SK-N-SH (cell line): ENCODE measurements at regions not wholly inside any gene's neighbourhood (a gene's known extent, or its start where the extent isn't known, plus 50 kb on each side); places are given as distances from the start of the nearest gene placed in this dataset.

Source experiments
- CTCF ChIA-PET: fragments of 300-600, 350-600 bp; formaldehyde crosslinking; extraction: SDS; loops from one replicate; lab custom pipeline; 2021; lab: Yijun Ruan, JAX
- POLR2A ChIA-PET: fragments of 350-600 bp; sonication (Branson Sonifier 250); formaldehyde crosslinking; extraction: SDS; loops from one replicate; lab custom pipeline; 2020; ENCODE audit warnings: antibody characterized with exemption, inconsistent platforms; lab: Yijun Ruan, JAX
- DNase-seq: peaks from one replicate; pipeline ENCODE4 v3.0.0; 2012
- H2AFZ ChIP-seq: fragments of 200-600 bp; sonication (generic); 2 replicates; pipeline ENCODE4 v1.8.1; 2016; ENCODE audit warnings: antibody characterized with exemption, mild to moderate bottlenecking, low read depth
- H3F3A ChIP-seq: fragments of 200-600 bp; sonication (generic); replicated peaks from 2 replicates; pipeline ENCODE3; 2016; ENCODE audit warnings: antibody characterized with exemption, mild to moderate bottlenecking; ENCODE audit not compliant: insufficient read depth
- H3K27ac ChIP-seq, 2 experiments: fragments of 200-500 bp in 1 of 2; fragments of 200-600 bp in 1 of 2; sonication (Bioruptor generic) in 1 of 2; sonication (generic), shearing (Covaris generic) in 1 of 2; 2 replicates each; pipeline versions ENCODE4 v1.5.1 to v1.6.1; 2014 to 2016; ENCODE audit warnings: low read depth in 2 of 2, inconsistent platforms in 1 of 2, low read length in 1 of 2, mild to moderate bottlenecking in 1 of 2, mixed read lengths in 1 of 2
- H3K27me3 ChIP-seq: fragments of 200-600 bp; sonication (generic), shearing (Covaris generic); 2 replicates; pipeline ENCODE4 v1.6.1; 2016; ENCODE audit warnings: mixed run types; ENCODE audit not compliant: insufficient read depth
- H3K36me3 ChIP-seq, 2 experiments: fragments of 200-500 bp in 1 of 2; fragments of 200-600 bp in 1 of 2; sonication (Bioruptor generic) in 1 of 2; sonication (generic) in 1 of 2; replicated peaks in 1 of 2; 2 replicates each; pipeline versions ENCODE3 to v1.5.1; 2014 to 2016; ENCODE audit warnings: low read length in 1 of 2, mild to moderate bottlenecking in 1 of 2; ENCODE audit not compliant: insufficient read depth in 2 of 2, control insufficient read depth in 1 of 2
- H3K4me1 ChIP-seq, 2 experiments: fragments of 200-500 bp in 1 of 2; fragments of 200-600 bp in 1 of 2; sonication (Bioruptor generic) in 1 of 2; sonication (generic), shearing (Covaris generic) in 1 of 2; 2 replicates each; pipeline versions ENCODE4 v1.5.1 to v1.6.1; 2014 to 2016; ENCODE audit warnings: low read depth in 1 of 2, low read length in 1 of 2, mixed run types in 1 of 2; ENCODE audit not compliant: insufficient read depth in 2 of 2, control insufficient read depth in 1 of 2
- H3K4me2 ChIP-seq: fragments of 200-600 bp; sonication (generic), shearing (Covaris generic); 2 replicates; pipeline ENCODE4 v1.6.1; 2017; ENCODE audit warnings: mixed run types
- H3K4me3 ChIP-seq, 2 experiments: fragments of 200-500 bp in 1 of 2; fragments of 200-600 bp in 1 of 2; sonication (Bioruptor generic) in 1 of 2; sonication (generic), shearing (Covaris generic) in 1 of 2; 2 replicates each; pipeline versions ENCODE4 v1.5.1 to v1.8.1; 2014 to 2016; ENCODE audit warnings: low read depth in 2 of 2, inconsistent platforms in 1 of 2, low read length in 1 of 2, mild to moderate bottlenecking in 1 of 2, mixed read lengths in 1 of 2, moderate library complexity in 1 of 2
- H3K79me2 ChIP-seq: fragments of 200-600 bp; sonication (generic); 2 replicates; pipeline ENCODE4 v1.8.1; 2017; ENCODE audit warnings: mild to moderate bottlenecking; ENCODE audit not compliant: insufficient read depth
- H3K9ac ChIP-seq: fragments of 200-600 bp; sonication (generic); 2 replicates; pipeline ENCODE4 v1.6.1; 2017; ENCODE audit warnings: mixed run types
- H3K9me2 ChIP-seq: fragments of 200-600 bp; sonication (generic); 2 replicates; pipeline ENCODE4 v1.6.1; 2017; ENCODE audit warnings: mixed run types
- H3K9me3 ChIP-seq: fragments of 200-600 bp; sonication (generic); 2 replicates; pipeline ENCODE4 v1.6.1; 2017; ENCODE audit warnings: mixed run types, mild to moderate bottlenecking, moderate library complexity
- H4K20me1 ChIP-seq: fragments of 200-600 bp; sonication (generic); 2 replicates; pipeline ENCODE4 v1.6.1; 2017; ENCODE audit warnings: mild to moderate bottlenecking, mixed run types; ENCODE audit not compliant: insufficient read depth
- CHD2 ChIP-seq: fragments of 150-350 bp; IDR thresholded peaks from 2 replicates; pipeline ENCODE4 v1.6.1; 2018; ENCODE audit warnings: low read length; ENCODE audit not compliant: partially characterized antibody
- EP300 ChIP-seq, 2 experiments: IDR thresholded peaks; 2 replicates each; pipeline versions ENCODE4 v1.4.0 to v1.6.1; 2012; ENCODE audit warnings: borderline replicate concordance in 1 of 2, low read depth in 1 of 2, low read length in 1 of 2
- EZH2phosphoT487 ChIP-seq: fragments of 200-600 bp; sonication (generic); IDR thresholded peaks from 2 replicates; pipeline ENCODE4 v1.6.1; 2017; ENCODE audit warnings: low read depth, mixed run types, mild to moderate bottlenecking, antibody characterized with exemption, moderate library complexity, borderline replicate concordance
- FOXJ3 ChIP-seq: sonication (generic); formaldehyde crosslinking; IDR thresholded peaks from 2 replicates; pipeline ENCODE4 v1.5.1; 2020; ENCODE audit warnings: mild to moderate bottlenecking, missing genetic modification reagents
- FOXM1 ChIP-seq: IDR thresholded peaks from 2 replicates; pipeline ENCODE4 v1.4.0; 2012; ENCODE audit warnings: low read depth, mild to moderate bottlenecking
- IRF3 ChIP-seq: fragments of 150-350 bp; IDR thresholded peaks from 2 replicates; pipeline ENCODE4 v1.6.1; 2016; ENCODE audit warnings: mild to moderate bottlenecking, low read depth, low read length
- JUND ChIP-seq: IDR thresholded peaks from 2 replicates; pipeline ENCODE4 v1.4.0; 2012
- MAX ChIP-seq: IDR thresholded peaks from 2 replicates; pipeline ENCODE4 v1.4.0; 2012; ENCODE audit warnings: low read depth
- MEF2A ChIP-seq: IDR thresholded peaks from 2 replicates; pipeline ENCODE4 v1.4.0; 2012; ENCODE audit warnings: low read depth, borderline replicate concordance
- MXI1 ChIP-seq: IDR thresholded peaks from 2 replicates; pipeline ENCODE4 v1.6.1; 2012; ENCODE audit warnings: mild to moderate bottlenecking, low read depth, low read length, improper control_type of control experiment
- NFIC ChIP-seq: IDR thresholded peaks from 2 replicates; pipeline ENCODE4 v1.4.0; 2012; ENCODE audit warnings: borderline replicate concordance
- NRF1 ChIP-seq: IDR thresholded peaks from 2 replicates; pipeline ENCODE4 v1.6.1; 2012; ENCODE audit warnings: low read depth, mild to moderate bottlenecking, low read length
- RAD21 ChIP-seq: IDR thresholded peaks from 2 replicates; pipeline ENCODE4 v1.6.1; 2012; ENCODE audit warnings: mild to moderate bottlenecking, low read length
- RCOR1 ChIP-seq: fragments of 150-350 bp; IDR thresholded peaks from 2 replicates; pipeline ENCODE4 v1.6.1; 2017; ENCODE audit warnings: antibody characterized with exemption, low read length
- REST ChIP-seq: IDR thresholded peaks from 2 replicates; pipeline ENCODE4 v1.6.1; 2012; ENCODE audit warnings: mild to moderate bottlenecking, low read depth, low read length, moderate library complexity
- TAF1 ChIP-seq: IDR thresholded peaks from 2 replicates; pipeline ENCODE4 v1.6.1; 2012; ENCODE audit warnings: low read depth, mild to moderate bottlenecking, low read length, moderate library complexity, borderline replicate concordance
- TCF12 ChIP-seq: IDR thresholded peaks from 2 replicates; pipeline ENCODE4 v1.4.0; 2012
- ZBTB33 ChIP-seq: IDR thresholded peaks from 2 replicates; pipeline ENCODE4 v1.4.0; 2012; ENCODE audit warnings: low read depth, borderline replicate concordance
- WGBS: methylation state at CpG from one replicate; pipeline ENCODE4 v1.1.6; 2017; ENCODE audit warnings: low lambda C conversion rate; 5-methylcytosine and 5-hydroxymethylcytosine counted together

- TF ChIP-seq RAD21 (no peak), JUND (no peak), ZBTB33 (no peak)
Observed at GRCh38 chr6:27811451-27811772, 100.8 kb downstream of the OR2B2 start (continued).

GRCh38 chr6:27810768-27811450 lies 101.3 kb downstream of the OR2B2 start:
- 2% methylated on average over 11 of the region's 11 CpGs for WGBS
- Histone ChIP-seq H3K9ac (peak overlapping the region; percentile 68), H3K36me3 (no peaks in the 10 kb centered on the region), H3K9me3 (no peaks in the 10 kb centered on the region), H3K4me1 (peaks cover 5 to 12% of the 10 kb centered on the region in 2 experiments; a peak in 3 of 4 replicates), H3K4me3 (peak overlapping the region; percentile 69 to 83), H3K9me2 (no peaks in the 10 kb centered on the region), H4K20me1 (no peaks in the 10 kb centered on the region), H3F3A (peaks cover 75% of the 10 kb centered on the region), H3K27me3 (no peaks in the 10 kb centered on the region), H3K4me2 (peak overlapping the region; percentile 74), H2AFZ (peak overlapping the region; percentile 26; the same call in 1 of the 2 replicates), H3K79me2 (peaks cover 14% of the 10 kb centered on the region; the same call in 1 of the 2 replicates), H3K27ac (peak overlapping the region; percentile 80 to 99)
- POLR2A ChIA-PET, result interaction anchor here (0.7 to 10.1 kb wide), 19 partner anchors 13 to 1790 kb away, joined by 3 to 218 read pairs (median 9); a partner anchor contains a TSS
- CTCF ChIA-PET, result interaction anchor here (0.9 to 5.2 kb wide), 3 partner anchors 23 to 85 kb away, joined by 3 to 36 read pairs (median 3); a partner anchor contains a TSS
- TF ChIP-seq FOXJ3 (CRISPR knock-in tag) (no peak), NRF1 (no peak), TAF1 (no peak), RAD21 (no peak), CHD2 (no peak), REST (no peak), MAX (no peak), NFIC (no peak), EZH2phosphoT487 (no peak), RCOR1 (no peak), EP300 (IDR thresholded peaks at IDR 0.05; ENCODE audit: borderline replicate concordance in 1 of 2, low read depth in 1 of 2, low read length in 1 of 2) (no peak), TCF12 (no peak), MEF2A (no peak), IRF3 (no peak), JUND (no peak), MXI1 (no peak), FOXM1 (no peak)
- DNase-seq, result no peak
